Neural cell (in vitro differentiated cells): ENCODE measurements at regions not wholly inside any gene's neighbourhood (a gene's known extent, or its start where the extent isn't known, plus 50 kb on each side); places are given as distances from the start of the nearest gene placed in this dataset.

Experiments
- H2AFZ ChIP-seq: fragments of 200-600, 300-800 bp; sonication (generic), shearing (Covaris generic); 2 replicates; pipeline ENCODE4 v1.6.0; 2014; ENCODE audit warnings: low read depth, mild to moderate bottlenecking, antibody characterized with exemption, low read length, moderate library complexity
- H3F3A ChIP-seq: fragments of 200-600 bp; shearing (Covaris generic); 2 replicates; pipeline ENCODE4 v1.6.1; 2016; ENCODE audit warnings: mild to moderate bottlenecking, moderate library complexity, mixed read lengths, antibody characterized with exemption, low read length; ENCODE audit not compliant: insufficient read depth, poor library complexity, severe bottlenecking
- H3K27ac ChIP-seq: fragments of 200-600, 300-800 bp; sonication (generic), shearing (Covaris generic); 2 replicates; pipeline ENCODE4 v1.5.1; 2014; ENCODE audit warnings: mild to moderate bottlenecking, low read length, moderate library complexity
- H3K27me3 ChIP-seq: fragments of 300-800, 200-600 bp; sonication (generic), shearing (Covaris generic); 2 replicates; pipeline ENCODE4 v1.6.0; 2014; ENCODE audit warnings: mild to moderate bottlenecking, low read depth, low read length, moderate library complexity; ENCODE audit not compliant: insufficient read depth
- H3K36me3 ChIP-seq: fragments of 300-800, 200-600 bp; sonication (generic), shearing (Covaris generic); 2 replicates; pipeline ENCODE4 v1.5.1; 2014; ENCODE audit warnings: mild to moderate bottlenecking, antibody characterized with exemption, low read length, moderate library complexity; ENCODE audit not compliant: insufficient read depth
- H3K4me2 ChIP-seq: fragments of 300-800, 200-600 bp; sonication (generic), shearing (Covaris generic); 2 replicates; pipeline ENCODE4 v1.6.0; 2014; ENCODE audit warnings: mild to moderate bottlenecking, low read length
- H3K4me3 ChIP-seq: fragments of 300-800, 200-600 bp; sonication (generic), shearing (Covaris generic); 2 replicates; pipeline ENCODE4 v1.5.1; 2014; ENCODE audit warnings: mild to moderate bottlenecking, low read length, moderate library complexity
- H3K79me2 ChIP-seq: fragments of 200-600 bp; shearing (Covaris generic); replicated peaks from 2 replicates; pipeline ENCODE4 v1.6.0; 2014; ENCODE audit warnings: mild to moderate bottlenecking, low read length, moderate library complexity; ENCODE audit not compliant: insufficient read depth
- H3K9ac ChIP-seq: fragments of 300-800, 200-600 bp; sonication (generic), shearing (Covaris generic); 2 replicates; pipeline ENCODE4 v1.6.1; 2016; ENCODE audit warnings: mild to moderate bottlenecking, low read length, mixed read lengths
- H3K9me2 ChIP-seq: fragments of 200-600 bp; shearing (Covaris generic); 2 replicates; pipeline ENCODE4 v1.6.1; 2016; ENCODE audit warnings: mild to moderate bottlenecking, low read length, mixed read lengths; ENCODE audit not compliant: insufficient read depth
- H3K9me3 ChIP-seq: fragments of 200-600, 300-800 bp; sonication (generic), shearing (Covaris generic); 2 replicates; pipeline ENCODE4 v1.6.1; 2016; ENCODE audit warnings: mild to moderate bottlenecking, mixed run types, low read length, moderate library complexity, mixed read lengths
- H4K20me1 ChIP-seq: fragments of 200-600 bp; shearing (Covaris generic); 2 replicates; pipeline ENCODE4 v1.6.1; 2016; ENCODE audit warnings: mild to moderate bottlenecking, mixed run types; ENCODE audit not compliant: insufficient read depth
- EP300 ChIP-seq: fragments of 450-650 bp; conservative IDR thresholded peaks from 2 replicates; pipeline ENCODE4 v1.6.1; 2014; ENCODE audit warnings: antibody characterized with exemption, mild to moderate bottlenecking, moderate library complexity; ENCODE audit not compliant: poor library complexity, severe bottlenecking
- EZH2 ChIP-seq: fragments of 200-600, 300-800 bp; shearing (Covaris generic), sonication (generic); IDR thresholded peaks from 2 replicates; pipeline ENCODE4 v1.6.1; 2014; ENCODE audit warnings: antibody characterized with exemption, low read length, borderline replicate concordance, mild to moderate bottlenecking; ENCODE audit not compliant: insufficient read depth, poor library complexity, severe bottlenecking
- MXI1 ChIP-seq: fragments of 450-650 bp; conservative IDR thresholded peaks from 2 replicates; pipeline ENCODE4 v1.6.1; 2014; ENCODE audit warnings: antibody characterized with exemption, mild to moderate bottlenecking; ENCODE audit not compliant: poor library complexity, severe bottlenecking
- POLR2AphosphoS5 ChIP-seq: IDR thresholded peaks from 2 replicates; pipeline ENCODE4 v1.6.1; 2012
- RAD21 ChIP-seq: fragments of 450-650 bp; conservative IDR thresholded peaks from 2 replicates; pipeline ENCODE4 v1.6.1; 2014; ENCODE audit warnings: antibody characterized with exemption, mild to moderate bottlenecking, moderate library complexity
- SMC3 ChIP-seq: fragments of 450-650 bp; conservative IDR thresholded peaks from 2 replicates; pipeline ENCODE4 v1.6.1; 2014; ENCODE audit warnings: antibody characterized with exemption, mild to moderate bottlenecking, moderate library complexity; ENCODE audit not compliant: poor library complexity
- TAF1 ChIP-seq: IDR thresholded peaks from 2 replicates; pipeline ENCODE4 v1.6.1; 2012; ENCODE audit warnings: low read depth
- TF ChIP-seq, protein P1 (sequence below): IDR thresholded peaks from 2 replicates; pipeline ENCODE4 v1.6.1; 2012; ENCODE audit warnings: borderline replicate concordance
- TF ChIP-seq, protein P2 (sequence below): fragments of 450-650 bp; IDR thresholded peaks from 2 replicates; pipeline ENCODE4 v1.5.1; 2014; ENCODE audit warnings: antibody characterized with exemption, mild to moderate bottlenecking, moderate library complexity; ENCODE audit not compliant: poor library complexity, severe bottlenecking

- Histone ChIP-seq H3K4me2 (no peak overlapping the region), H3K79me2 (no peaks in the 10 kb centered on the region), H3F3A (no peaks in the 10 kb centered on the region), H3K9me2 (no peaks in the 10 kb centered on the region), H3K36me3 (no peaks in the 10 kb centered on the region), H3K27ac (no peak overlapping the region), H3K4me3 (no peak overlapping the region), H3K9me3 (no peaks in the 10 kb centered on the region), H3K27me3 (no peaks in the 10 kb centered on the region), H4K20me1 (no peaks in the 10 kb centered on the region), H3K9ac (no peak overlapping the region), H2AFZ (no peak overlapping the region)
- TF ChIP-seq SMC3 (no peak), RAD21 (no peak), MXI1 (no peak), TAF1 (no peak), POLR2AphosphoS5 (no peak), EZH2 (no peak), EP300 (no peak)
- TF ChIP-seq, protein P1, sequence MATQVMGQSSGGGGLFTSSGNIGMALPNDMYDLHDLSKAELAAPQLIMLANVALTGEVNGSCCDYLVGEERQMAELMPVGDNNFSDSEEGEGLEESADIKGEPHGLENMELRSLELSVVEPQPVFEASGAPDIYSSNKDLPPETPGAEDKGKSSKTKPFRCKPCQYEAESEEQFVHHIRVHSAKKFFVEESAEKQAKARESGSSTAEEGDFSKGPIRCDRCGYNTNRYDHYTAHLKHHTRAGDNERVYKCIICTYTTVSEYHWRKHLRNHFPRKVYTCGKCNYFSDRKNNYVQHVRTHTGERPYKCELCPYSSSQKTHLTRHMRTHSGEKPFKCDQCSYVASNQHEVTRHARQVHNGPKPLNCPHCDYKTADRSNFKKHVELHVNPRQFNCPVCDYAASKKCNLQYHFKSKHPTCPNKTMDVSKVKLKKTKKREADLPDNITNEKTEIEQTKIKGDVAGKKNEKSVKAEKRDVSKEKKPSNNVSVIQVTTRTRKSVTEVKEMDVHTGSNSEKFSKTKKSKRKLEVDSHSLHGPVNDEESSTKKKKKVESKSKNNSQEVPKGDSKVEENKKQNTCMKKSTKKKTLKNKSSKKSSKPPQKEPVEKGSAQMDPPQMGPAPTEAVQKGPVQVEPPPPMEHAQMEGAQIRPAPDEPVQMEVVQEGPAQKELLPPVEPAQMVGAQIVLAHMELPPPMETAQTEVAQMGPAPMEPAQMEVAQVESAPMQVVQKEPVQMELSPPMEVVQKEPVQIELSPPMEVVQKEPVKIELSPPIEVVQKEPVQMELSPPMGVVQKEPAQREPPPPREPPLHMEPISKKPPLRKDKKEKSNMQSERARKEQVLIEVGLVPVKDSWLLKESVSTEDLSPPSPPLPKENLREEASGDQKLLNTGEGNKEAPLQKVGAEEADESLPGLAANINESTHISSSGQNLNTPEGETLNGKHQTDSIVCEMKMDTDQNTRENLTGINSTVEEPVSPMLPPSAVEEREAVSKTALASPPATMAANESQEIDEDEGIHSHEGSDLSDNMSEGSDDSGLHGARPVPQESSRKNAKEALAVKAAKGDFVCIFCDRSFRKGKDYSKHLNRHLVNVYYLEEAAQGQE, result no peak
- TF ChIP-seq, protein P2, sequence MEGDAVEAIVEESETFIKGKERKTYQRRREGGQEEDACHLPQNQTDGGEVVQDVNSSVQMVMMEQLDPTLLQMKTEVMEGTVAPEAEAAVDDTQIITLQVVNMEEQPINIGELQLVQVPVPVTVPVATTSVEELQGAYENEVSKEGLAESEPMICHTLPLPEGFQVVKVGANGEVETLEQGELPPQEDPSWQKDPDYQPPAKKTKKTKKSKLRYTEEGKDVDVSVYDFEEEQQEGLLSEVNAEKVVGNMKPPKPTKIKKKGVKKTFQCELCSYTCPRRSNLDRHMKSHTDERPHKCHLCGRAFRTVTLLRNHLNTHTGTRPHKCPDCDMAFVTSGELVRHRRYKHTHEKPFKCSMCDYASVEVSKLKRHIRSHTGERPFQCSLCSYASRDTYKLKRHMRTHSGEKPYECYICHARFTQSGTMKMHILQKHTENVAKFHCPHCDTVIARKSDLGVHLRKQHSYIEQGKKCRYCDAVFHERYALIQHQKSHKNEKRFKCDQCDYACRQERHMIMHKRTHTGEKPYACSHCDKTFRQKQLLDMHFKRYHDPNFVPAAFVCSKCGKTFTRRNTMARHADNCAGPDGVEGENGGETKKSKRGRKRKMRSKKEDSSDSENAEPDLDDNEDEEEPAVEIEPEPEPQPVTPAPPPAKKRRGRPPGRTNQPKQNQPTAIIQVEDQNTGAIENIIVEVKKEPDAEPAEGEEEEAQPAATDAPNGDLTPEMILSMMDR, result no peak
Measured at GRCh38 chr4:182134261-182134660, 108.9 kb upstream of the TENM3 start.

GRCh38 chr4:182136201-182136600 is 107.0 kb upstream of the TENM3 start:
- Histone ChIP-seq H3K27me3 (peaks cover 9% of the 10 kb centered on the region), H3K4me2 (peak overlapping the region; percentile 16), H3K4me3 (peak overlapping the region; percentile 48)

More at GRCh38 chr4:182136201-182136600, 107.0 kb upstream of the TENM3 start:
- TF ChIP-seq EP300 (no peak), MXI1 (no peak), EZH2 (no peak), TAF1 (no peak), RAD21 (no peak), POLR2AphosphoS5 (no peak), SMC3 (no peak)
- TF ChIP-seq, protein P2, result no peak
- TF ChIP-seq, protein P1, result no peak
- no peaks in the 10 kb centered on the region for H3K79me2 ChIP-seq
- H2AFZ ChIP-seq, result no peak overlapping the region
- no peaks in the 10 kb centered on the region for H3K9me3 ChIP-seq
- no peaks in the 10 kb centered on the region for H3K36me3 ChIP-seq
- H3K27ac ChIP-seq, result peak overlapping the region; percentile 17
- no peak overlapping the region for H3K9ac ChIP-seq
- H3F3A ChIP-seq, result no peaks in the 10 kb centered on the region
- no peaks in the 10 kb centered on the region for H3K9me2 ChIP-seq
- no peaks in the 10 kb centered on the region for H4K20me1 ChIP-seq
